ENCODE measurements at regions not wholly inside any gene's neighbourhood (a gene's known extent, or its start where the extent isn't known, plus 50 kb on each side); places are given as distances from the start of the nearest gene placed in this dataset.

DNA sequence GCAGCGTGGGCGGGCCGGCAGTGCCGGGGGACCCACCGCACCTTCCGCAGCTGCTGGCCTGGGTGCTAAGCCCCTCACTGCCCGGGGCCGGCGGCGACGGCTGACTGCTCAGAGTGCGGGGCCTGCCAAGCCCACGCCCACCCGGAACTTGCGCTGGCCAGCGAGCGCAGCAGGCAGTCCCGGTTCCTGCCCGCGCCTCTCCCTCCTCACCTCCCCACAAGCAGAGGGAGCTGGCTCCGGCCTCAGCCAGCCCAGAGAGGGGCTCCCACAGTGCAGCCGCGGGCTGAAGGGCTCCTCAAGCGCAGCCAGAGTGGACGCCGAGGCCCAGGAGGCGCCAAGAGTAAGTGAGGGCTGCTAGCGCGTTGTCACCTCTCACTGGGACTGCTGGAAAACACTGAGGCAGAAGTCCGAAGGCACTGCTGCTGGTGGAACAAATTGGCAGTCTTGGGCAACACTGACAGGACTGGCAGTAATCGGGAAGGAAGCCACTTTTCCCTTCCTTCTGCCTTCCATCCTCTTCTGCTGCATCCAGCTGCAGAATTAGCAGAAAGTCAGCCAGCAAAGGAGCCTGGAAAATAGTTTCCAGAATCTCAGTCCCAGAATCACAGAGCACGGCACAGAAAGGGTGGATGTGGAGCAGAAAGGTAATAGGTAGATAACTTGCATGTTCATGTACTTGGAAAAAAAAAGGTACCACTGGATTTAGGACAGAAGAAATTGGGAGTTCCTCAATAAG, 179.4 kb upstream of the FN1 start:
- no peak for DNase-seq

DNA sequence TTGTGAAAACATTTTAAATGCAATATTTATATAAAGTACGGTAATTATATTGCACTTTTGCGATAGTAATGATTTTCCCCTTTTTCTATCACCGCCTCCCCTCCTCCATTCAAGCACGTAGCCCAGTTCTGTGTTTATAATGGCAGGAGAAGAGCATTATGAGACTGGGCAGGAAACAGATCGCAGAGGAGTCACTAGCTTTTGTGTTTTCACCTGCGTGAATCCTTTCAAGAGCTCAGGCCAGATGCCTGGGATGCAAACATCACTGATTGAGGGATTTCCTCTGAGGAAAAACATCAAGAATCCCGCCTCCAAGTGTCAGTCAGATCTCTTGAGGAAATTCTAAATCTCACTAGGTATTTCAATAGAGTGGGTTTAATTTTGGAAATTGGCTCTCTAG, 178.4 kb upstream of the FN1 start:
- DNase-seq: no peak

DNA sequence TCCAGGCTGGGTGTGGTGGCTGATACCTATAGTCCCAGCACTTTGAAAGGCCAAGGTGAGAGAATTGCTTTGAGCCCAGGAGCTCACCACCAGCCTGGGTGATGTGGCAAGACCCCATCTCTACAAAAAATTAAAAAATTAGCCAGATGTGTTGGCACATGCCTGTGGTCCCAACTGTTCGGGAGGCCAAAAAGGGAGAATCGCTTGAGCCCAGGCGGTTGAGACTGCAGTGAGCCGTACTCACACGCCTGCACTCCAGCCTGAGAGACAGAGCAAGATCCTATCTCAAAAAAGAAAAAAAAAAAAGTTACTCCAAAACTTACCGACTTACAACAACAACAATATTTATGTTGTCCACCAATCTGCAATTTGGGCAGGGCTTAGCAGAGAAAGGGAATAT, 178.0 kb upstream of the FN1 start:
- DNase-seq: no peak

DNA sequence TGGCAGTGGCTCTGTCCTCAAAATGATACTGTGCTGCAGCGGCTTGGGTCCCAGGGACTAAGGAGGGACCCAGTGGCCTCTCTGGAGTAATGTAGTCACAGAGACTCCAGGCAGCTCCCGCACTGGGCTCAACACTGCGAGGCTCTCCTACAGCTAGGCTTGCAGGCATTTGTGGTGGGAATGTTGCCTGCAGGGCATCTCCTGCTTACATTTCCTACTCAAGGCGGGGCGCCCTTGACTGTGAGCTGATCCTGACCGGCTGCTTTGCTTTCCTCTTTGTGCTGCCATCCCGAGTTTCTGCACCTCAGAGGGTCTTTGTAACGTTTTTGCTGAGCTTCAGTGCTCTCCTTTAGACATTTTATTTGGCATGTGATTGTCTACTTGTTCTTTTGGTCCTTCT, 177.4 kb upstream of the FN1 start:
- no peak for DNase-seq

DNA sequence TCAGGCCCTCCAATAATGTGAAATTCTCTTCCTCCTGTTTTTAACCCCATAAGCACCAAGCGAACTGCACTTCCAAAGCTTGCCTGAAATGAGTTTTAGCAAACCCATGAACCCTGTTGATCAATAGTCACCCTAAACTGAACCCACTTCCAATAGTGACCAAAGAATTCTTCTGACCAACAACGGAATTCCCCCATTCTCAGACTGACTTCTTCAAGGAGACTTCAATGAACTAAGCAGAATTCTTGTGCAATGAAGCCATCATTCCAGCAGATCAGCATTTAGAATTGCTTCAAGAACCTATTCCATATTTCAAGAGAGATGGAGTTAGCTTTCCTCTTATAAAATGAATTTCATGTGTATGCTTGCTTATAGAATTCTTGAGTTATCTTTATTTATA, 176.9 kb upstream of the FN1 start:
- no peak for DNase-seq

DNA sequence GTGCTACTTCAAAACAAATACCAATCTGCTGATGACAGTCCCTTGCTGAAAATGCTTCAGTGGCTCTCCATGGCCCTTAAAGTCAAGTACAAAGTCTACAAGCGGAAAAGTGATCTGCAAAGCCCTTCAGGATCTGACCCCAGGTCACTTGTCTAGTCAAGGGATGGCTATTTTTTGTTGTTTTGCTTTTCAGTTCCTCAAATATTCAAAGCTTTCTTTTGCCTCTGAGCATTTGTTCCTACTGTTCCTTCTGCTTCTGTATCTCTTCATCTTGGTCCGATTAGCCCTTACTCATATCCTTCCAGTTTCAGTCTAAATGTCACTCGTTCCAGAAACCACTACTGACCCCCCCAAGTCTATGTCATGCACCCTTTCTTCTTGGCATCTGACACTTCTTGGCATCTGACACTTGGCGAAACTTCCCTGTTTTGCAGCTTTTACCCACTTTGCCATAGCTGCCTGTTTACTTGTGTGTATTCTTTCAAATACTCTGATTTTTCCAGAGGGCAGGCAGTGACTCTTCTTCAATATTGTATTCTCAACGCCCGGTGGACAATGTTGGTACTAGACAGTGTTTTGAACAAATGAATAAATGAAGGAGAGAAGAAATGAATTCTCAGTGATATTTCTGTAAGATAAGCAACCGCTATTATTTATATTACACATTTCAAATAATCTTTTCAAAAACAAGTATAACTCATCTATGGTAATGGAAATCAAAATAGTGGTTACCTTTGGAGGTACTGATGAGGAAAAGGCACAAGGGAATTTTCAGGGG, 175.9 kb upstream of the FN1 start:
- DNase-seq: no peak

DNA sequence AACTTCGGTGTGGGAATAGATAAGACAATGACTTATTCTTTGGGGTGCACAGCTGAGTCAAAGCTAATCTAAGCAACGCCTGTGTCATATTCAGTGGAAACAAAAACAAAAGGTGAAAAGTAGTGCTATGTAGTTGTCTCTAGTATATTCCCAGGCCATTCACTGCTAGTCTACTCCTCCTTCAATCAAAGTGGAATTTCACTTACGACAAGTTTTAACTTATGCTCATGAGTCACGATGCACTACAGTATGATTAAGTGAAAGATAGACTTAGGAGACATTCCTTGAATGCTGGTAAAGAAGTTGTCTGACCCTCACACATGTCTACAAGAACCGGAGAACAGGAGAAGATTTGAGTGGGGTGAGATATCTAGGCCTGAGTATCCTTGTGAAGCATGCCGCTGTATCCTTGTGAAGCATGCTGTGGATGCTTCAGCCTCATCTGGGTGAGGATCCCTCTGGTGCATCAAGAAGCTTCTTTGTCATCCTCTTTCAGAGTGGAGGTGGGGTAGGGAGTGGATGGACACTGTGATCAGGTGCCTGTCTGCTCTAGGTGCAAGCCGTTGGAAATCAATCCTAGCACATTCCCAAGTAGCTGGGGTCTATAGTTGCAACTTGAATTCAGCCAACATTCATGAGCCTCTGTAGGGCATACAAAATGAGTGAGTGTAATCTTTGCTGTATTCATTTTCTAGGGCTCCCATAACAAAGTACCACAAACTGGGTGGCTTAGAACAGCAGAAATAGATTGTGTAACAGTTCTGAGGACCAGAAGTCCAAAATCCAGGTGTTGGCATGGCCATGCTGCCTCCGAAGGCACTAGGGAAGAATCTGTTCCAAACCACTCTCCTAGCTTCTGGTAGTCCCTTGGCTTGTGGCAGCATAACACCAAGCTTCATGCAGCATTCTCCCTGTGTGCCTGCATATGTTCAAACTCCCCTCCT, 173.5 kb upstream of the FN1 start:
- DNase-seq: no peak

DNA sequence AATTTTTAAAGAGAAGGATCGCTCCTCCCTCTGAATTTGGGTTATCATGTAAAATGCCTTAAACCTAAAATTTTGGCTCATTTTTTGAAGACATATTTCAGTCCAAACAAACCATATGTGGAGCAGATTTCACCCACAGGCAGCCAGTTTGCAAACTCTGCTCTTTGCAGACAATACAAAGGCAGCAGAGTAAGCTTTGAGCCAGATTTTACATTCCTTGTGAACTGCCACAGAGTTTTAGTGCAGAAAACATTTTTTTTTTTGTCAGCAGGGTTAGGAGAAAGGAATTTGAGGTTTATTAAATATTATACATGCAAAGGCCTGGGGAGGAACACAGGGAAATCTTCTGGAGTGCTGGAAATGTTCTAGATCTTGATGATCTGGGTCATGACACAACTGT, 171.9 kb upstream of the FN1 start:
- no peak for DNase-seq

DNA sequence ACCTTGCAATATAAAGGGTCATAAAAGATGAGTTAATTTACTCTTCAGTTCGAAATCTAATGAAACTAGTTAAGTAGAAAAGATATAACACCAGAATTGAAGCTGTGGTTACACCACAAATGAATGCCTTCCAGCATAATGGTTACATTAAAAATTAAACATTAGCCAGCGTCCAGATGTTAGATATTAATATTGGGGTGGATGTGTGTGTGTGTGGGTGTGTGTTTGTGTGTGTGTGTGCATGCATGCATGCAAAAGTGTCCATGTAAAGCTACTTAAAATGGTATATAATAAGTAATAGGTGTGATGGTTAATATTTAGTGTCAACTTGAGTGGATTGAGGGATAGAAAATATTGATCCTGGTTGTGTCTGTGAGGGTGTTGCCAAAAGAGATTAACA, 170.4 kb upstream of the FN1 start:
- no peak for DNase-seq

DNA sequence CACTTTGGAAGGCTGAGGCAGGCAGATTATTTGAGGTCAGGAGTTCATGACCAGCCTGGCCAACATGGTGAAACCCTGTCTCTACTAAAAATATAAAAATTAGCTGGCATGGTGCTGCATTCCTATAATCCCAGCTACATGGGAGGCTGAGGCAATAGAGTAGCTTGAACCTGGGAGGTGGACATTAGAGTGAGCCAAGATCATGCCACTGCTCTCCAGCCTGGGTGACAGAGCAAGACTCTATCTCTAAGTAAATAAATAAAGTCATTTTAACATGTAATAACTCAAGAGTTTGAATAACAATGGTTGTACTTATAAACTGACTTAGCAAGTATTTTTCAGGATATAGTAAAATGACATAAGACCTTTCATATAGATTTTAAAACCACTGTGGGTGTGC, 169.3 kb upstream of the FN1 start:
- no peak for DNase-seq

DNA sequence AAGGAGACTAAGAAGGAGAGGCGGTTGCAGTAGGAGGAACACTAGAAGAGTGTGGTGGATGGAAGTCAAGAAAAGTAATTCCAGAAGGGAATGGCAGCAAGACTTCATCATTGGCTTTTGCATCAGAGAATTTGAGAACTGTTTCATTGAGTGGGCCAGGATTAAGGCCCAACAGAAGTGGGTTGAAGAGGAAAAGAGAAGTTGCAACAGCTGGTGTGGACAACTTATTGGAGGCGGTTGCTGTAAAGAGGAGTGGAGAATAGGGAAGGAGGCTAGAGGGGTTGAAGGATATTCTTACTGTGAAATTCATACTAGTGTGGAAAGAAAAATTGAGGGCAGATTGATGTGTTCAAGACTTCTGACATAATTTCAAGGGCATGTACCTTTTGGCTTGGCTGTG, 168.7 kb upstream of the FN1 start:
- no peak for DNase-seq

DNA sequence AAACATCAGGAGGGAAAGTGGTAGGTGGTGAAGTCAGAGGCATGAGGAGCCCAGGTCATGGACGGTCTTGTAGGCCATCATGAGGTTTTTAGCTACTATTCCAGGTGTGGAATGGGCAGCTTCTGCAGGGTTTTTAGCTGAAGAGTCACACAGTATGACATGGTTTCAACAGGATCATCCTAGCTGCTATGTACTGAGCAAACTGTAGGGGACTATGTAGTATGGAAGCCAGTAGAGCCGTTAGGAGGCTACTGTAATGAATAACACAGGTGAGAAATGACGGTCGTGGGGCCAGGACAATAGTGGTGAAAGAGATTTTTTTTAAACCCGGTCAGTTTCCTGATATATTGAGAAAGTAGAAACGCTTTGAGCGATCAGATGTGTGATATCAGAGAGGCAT, 167.6 kb upstream of the FN1 start:
- no peak for DNase-seq

DNA sequence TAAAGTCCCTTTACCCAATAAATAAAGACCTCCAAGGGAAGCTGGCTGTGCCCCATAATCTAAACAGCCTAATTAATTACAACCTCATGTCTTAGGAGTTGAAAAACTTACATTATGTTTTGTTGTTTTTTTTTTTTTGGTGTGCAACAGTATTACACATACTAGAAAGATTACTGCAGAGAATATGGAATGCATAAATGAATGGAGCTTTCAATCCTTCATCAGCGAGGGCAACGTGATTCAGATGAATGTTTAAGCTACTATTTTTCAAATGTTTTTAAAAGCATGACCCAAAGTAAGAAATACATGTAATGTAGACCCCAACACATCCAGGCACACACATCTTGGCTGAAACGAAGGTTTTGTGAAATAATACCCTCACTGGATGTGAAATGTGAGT, 167.1 kb upstream of the FN1 start:
- DNase-seq: no peak

DNA sequence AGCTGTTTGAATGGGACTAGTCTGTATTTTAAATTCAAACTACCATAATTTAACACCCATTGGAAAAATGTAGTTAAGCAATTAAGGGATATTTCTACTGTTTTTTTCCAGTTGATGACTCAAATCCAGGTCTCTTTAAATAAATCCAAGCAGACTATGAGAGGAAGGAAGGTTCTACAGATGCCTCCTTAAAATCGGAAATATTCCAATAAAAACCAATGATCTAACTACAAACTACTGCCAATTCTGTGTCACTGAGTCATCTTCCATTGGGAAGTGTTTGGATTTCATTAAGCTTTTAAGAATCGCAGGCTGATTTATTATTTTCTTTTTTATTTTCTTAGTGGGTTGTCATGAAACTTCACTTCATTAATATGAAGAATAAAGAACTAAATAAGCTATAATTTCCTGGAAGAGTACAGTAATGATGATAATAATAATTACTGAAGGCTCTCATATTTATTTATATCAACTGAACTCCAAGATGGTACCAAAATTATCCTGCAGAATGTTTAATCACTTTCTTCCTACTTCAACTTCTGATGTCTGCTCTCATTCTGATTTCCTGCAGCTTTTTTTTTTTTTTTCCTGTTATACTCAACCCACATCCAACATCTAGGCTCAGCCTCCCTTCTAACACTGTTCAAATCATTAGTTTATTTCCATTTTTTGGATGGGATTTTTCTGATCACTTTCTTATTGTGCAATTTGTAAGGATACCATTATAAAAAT, 166.3 kb upstream of the FN1 start:
- no peak for DNase-seq

DNA sequence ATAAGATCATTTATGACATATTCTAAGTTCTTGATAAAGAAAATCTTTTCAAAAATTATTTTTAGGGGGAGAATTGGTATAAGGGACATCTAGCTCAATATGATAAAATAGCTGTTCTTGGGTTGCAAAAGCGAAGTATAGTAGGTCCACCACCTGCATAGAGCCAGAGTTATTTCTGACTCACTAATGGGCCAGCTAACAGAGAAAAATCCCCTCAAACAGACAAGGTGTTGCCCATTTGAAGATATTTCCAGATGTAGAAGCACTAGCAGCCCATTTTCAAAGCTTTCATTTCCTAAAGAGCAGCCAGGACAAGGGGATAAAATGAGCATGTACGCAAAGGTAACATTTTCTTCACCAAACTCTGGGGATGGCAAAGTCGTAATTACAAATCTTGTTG, 165.7 kb upstream of the FN1 start:
- DNase-seq: no peak

DNA sequence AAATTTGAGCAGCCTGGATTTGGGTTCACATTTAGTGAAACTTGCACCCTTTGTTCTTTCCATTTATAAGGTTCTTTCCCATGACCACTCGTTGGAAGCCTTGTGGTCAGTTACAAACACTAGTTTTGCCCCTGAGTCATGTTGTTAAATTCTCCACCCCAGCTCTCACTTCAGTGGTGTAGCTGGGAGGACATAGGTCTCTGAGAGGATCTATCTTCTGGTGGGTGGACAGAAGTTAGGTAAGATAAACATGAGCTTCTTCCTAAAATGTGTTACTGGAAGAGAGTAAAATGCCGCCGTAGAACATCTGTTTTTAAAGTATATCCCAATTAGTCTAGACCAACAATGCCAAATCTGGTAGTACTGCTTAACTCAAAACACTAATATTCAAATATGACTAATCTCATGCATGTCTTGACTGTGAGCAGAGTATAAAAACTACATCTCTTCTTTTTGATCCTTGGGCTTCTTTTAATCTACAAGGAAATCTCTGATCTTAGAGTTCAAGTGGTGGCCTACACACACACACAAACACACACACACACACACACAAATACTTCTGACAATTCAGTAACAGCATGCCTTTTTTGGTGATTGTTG, 162.6 kb upstream of the FN1 start:
- no peak for DNase-seq

DNA sequence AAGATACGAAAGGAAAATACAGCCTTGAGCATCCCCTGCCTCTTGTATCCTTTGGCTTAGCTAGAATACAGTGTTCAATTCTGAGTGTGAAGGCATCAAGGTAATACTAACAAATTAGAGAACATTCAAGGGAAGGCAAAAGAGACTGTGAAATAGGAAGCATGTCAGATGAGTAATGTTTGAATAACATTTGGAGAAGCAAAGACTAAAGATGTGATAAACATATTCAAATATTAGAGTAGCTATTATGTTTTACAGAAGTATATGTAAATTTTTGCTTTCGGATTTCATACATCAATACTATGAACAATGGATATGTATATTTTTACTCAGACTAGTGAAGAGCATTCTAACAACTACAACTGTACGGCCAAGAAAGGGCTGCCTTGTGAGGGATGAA, 161.7 kb upstream of the FN1 start:
- DNase-seq: no peak

DNA sequence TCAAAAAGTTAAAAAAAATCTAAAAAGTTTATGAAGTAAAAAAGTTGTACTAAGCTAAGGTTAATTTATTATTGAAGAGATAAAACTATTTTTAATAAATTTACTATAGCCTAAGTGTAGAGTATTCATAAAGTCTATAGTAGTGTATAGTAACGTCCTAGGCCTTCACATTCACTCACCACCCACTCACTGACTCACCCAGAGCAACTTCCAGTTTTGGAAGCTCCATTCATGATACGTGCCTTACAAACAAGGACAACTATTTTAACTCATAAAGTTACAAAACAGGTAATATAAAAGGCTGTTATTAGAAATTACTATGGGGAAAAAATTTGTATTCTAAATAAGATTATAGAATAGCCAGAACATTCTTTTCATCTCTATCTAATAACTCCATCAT, 158.9 kb upstream of the FN1 start:
- no peak for DNase-seq

DNA sequence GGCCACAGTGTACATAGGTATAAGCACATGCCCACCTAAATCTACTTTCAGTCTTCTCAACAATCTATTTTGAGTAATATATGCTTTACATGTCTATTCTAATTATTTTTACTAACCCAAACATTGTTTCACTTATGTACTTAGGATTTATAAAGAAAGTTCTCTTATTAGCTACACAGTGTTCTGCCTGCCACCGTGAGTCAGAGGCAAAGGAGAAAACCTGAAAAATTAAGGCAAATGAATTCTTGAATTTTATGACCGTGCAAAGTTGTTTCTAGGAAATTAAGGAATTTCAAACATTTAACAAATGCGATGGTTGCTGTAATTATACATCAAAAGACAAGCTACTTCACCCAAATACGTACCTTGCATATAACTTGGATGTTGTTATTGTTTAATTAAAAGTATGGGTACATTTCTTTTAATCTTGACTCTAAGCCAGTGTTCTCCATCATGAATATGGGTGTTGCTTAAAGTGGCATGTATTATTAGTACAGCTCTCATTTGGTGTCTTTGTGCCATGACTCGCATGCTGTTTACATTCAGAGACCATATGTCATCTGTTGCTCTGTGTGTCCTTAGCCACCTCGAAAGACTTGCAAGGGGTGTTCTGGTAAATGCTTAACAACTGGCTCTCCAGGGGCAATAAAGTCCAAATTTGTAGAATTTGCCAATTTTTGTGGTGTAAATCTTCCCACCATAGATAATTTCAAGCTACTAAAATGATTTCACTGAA, 154.3 kb upstream of the FN1 start:
- no peak for DNase-seq

DNA sequence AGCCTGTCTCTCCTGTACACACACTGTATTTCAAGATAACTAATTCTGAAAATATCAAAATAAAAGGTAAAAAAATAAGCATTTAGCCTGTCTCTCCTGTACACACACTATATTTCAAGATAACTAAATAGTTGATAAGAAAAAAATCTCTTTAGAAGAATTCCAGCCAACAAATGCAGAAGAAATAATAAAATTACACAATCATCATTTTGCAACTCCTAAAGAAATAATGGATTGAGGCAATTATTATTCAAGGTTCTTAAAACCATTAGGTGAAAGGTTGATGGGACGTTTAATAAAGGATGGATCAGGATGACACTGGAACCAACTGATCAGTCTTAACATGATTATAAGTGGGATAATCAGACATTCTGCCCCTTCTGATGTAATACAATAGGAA, 148.0 kb upstream of the FN1 start:
- no peak for DNase-seq

DNA sequence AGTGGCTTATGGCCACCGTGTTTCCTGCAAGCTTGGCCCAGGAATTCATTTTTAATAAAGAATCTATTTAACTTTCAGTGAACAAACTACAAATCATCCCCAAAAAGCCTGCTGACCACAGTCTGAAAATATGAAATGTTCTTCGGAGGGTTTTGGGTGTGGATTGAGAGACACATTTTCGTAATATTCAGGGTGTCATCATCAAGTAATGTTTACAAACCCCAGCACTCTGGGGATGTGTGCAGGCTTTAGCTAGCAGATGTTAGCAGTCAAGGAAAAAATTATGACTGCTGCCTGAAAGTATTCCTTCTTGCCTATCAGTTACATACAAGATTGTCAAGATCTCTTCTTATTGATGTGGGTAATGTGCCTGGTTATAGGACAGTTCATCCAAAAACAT, 143.9 kb upstream of the FN1 start:
- DNase-seq: no peak

DNA sequence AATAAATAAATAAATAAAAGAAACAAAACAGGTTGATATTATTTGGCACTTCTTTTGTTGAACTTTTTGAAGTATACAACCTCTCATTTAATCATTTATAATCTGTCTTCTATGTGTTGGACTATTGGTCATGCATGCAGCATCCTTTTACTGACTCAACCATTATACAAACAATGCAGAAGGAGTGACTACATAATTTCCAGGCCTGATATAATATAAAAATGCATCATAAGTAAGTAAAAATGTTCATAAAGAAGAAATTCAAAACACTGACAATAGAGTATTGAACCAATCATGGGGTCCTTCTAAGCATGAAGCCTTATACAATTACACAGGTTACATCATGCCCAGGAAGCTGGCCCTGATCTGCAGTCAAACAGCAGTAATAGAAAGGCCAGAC, 141.5 kb upstream of the FN1 start:
- DNase-seq: no peak

All from hematopoietic multipotent progenitor cell treated with erythropoietin and hydrocortisone succinate and interleukin-3 and kit ligand, for 6 days (in vitro differentiated cells).